Heart right ventricle (tissue), 16 donors: ENCODE measurements at regions not wholly inside any gene's neighbourhood (a gene's known extent, or its start where the extent isn't known, plus 50 kb on each side); places are given as distances from the start of the nearest gene placed in this dataset.

Source experiments
- ATAC-seq, 8 donors: fragments of 200-7000 bp; cut with Tn5 transposase; one replicate each; pipeline ENCODE4 v1.9.1; 2020; ENCODE audit warnings: mild to moderate bottlenecking in 8 of 8, moderate library complexity in 8 of 8, moderate number of reproducible peaks in 1 of 8
- DNase-seq, 2 donors: peaks; one replicate each; pipeline ENCODE4 v3.0.0-alpha.2; 2020
- H3K27ac ChIP-seq, 10 donors: fragments of 200-600 bp; sonication (generic) in 2 of 10; one replicate each; pipeline versions ENCODE4 v1.5.0 to v1.8.0; 2020 to 2022; ENCODE audit warnings: mild to moderate bottlenecking in 3 of 10
- H3K27me3 ChIP-seq, 7 donors: fragments of 200-600 bp; one replicate each; pipeline ENCODE4 v1.8.0; 2021 to 2022; ENCODE audit warnings: mild to moderate bottlenecking in 2 of 7
- H3K36me3 ChIP-seq, 9 donors: fragments of 200-600 bp; sonication (generic) in 1 of 9; one replicate each; pipeline versions ENCODE4 v1.5.0 to v1.8.0; 2020 to 2022; ENCODE audit warnings: mild to moderate bottlenecking in 2 of 9
- H3K4me1 ChIP-seq, 9 donors: fragments of 200-600 bp; sonication (generic) in 1 of 9; one replicate each; pipeline versions ENCODE4 v1.5.0 to v1.8.0; 2020 to 2022; ENCODE audit warnings: mild to moderate bottlenecking in 4 of 9
- H3K4me3 ChIP-seq, 10 donors: fragments of 200-600 bp; sonication (generic) in 2 of 10; one replicate each; pipeline versions ENCODE4 v1.5.0 to v1.8.0; 2020 to 2022; ENCODE audit warnings: mild to moderate bottlenecking in 7 of 10, moderate library complexity in 2 of 10
- H3K9me3 ChIP-seq, 11 donors: fragments of 200-600 bp in 10 of 11; sonication (generic) in 2 of 11; one replicate each; pipeline versions ENCODE4 v1.5.0 to v1.8.0; 2013 to 2022; ENCODE audit warnings: mild to moderate bottlenecking in 2 of 11, control low read depth in 1 of 11, moderate library complexity in 1 of 11
- WGBS, 2 donors: extraction: QIAGEN DNeasy Blood & Tissue Kit; methylation state at CpG; one replicate each; pipeline ENCODE4 v1.1.7; 2013; ENCODE audit warnings: inconsistent platforms in 1 of 2; 5-methylcytosine and 5-hydroxymethylcytosine counted together
- intact Hi-C, 10 donors: fragments of 100-400 bp; cut with DNase I; formaldehyde crosslinking; loops; one replicate each; pipeline versions ENCODE4 v1.11.1 to v1.14.2; 2022
- TF ChIP-seq, protein P1 (sequence below), 9 donors: fragments of 200-600 bp; sonication (generic) in 2 of 9; IDR thresholded peaks; one replicate each; pipeline versions ENCODE4 v1.5.0 to v1.8.0; 2021 to 2022; ENCODE audit warnings: antibody characterized with exemption in 9 of 9, mild to moderate bottlenecking in 5 of 9, moderate library complexity in 1 of 9
- donor health status: Arrhythmogenic right ventricular cardiomyopathy.
- donor health status: ischemic (EF 13 %, LVEDD 7.1; RV severe dilation, severe dysfunction).
- donor health status: healthy with polysubstance abuse.
- donor health status: DM: no; HTN: yes; CAD: no.
- donor health status: DM: no; HTN: no; CAD: no.
- donor health status: ischemic (EF 25% LVEDD 6.9; RV normal size, moderate dysfunction).
- donor health status: ischemic (EF 25% LVEDD 5.7; RV mildly dilated, moderate dysfunction).
- donor health status: healthy.
- donor health status: DM: yes; HTN: yes; CAD: no.
- donor health status: Ischemic cardiomyopathy.
- donor health status: ischemic (EF 35%, LVEDD 5.7; RV mildly dilated, moderate dysfunction).
- donor health status: nonischemic (EF 11% LVEDD 7.7; RV severe dilation, severe dysfunction).
- donor health status: DM: yes; HTN: yes; CAD: no.
- donor health status: PGD.
- donor health status: ischemic (EF 29% LVEDD 5.4; RV normal size, mild dysfunction).
- donor health status: nonischemic (EF 23%, LVEDD 6.1; RV moderate dilation, normal function).

DNA sequence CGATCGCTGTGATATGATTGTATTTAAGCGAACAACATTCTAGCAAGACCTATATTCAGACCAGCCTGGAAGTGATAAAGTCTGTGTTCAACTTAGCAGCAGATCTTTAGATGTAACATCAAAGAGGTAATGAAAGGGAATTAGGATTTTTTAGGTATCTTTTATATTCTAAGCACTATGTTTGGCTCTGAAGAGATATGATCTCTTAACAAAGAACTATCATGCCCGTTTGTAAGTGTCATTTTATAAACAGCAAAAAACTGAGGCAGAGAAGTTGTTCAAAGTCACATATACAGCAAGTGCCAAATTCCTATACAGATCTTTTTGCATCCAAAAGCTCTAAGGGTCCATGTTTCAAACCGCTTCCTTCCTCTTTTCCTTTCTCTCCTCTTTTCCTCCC lies 53.0 kb upstream of the TIAM1 start:
- intact Hi-C loops, result no loop called here

DNA sequence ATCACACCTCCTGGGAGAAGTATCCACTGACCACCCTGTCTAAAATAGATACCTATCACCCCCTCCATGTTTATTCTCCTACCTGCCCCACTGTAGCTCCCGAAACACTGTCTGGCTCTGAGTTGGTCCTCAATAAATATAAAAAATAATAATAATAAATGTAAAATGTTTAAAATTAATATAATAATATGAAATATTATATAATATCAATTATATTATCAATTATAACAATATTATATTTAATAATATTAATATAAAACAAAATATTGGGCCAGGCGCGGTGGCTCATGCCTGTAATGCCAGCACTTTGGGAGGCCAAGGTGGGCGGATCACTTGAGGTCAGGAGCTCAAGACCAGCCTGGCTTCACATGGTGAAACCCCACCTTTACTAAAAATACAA lies 52.3 kb upstream of the TIAM1 start:
- 96 to 97% methylated on average over 4 of the region's 4 CpGs for WGBS, 2 donors
- Histone ChIP-seq H3K36me3 (no peaks in the 10 kb centered on the region), H3K27ac (no peak overlapping the region), H3K9me3 (no peaks in the 10 kb centered on the region), H3K4me3 (no peak overlapping the region), H3K4me1 (no peaks in the 10 kb centered on the region), H3K27me3 (peaks cover 0 to 5% (median 0%) of the 10 kb centered on the region in 7 donors)
- DNase-seq (no peak), ATAC-seq (no peak)
- intact Hi-C loops, result no loop called here
- TF ChIP-seq, protein P1, sequence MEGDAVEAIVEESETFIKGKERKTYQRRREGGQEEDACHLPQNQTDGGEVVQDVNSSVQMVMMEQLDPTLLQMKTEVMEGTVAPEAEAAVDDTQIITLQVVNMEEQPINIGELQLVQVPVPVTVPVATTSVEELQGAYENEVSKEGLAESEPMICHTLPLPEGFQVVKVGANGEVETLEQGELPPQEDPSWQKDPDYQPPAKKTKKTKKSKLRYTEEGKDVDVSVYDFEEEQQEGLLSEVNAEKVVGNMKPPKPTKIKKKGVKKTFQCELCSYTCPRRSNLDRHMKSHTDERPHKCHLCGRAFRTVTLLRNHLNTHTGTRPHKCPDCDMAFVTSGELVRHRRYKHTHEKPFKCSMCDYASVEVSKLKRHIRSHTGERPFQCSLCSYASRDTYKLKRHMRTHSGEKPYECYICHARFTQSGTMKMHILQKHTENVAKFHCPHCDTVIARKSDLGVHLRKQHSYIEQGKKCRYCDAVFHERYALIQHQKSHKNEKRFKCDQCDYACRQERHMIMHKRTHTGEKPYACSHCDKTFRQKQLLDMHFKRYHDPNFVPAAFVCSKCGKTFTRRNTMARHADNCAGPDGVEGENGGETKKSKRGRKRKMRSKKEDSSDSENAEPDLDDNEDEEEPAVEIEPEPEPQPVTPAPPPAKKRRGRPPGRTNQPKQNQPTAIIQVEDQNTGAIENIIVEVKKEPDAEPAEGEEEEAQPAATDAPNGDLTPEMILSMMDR (IDR thresholded peaks at IDR 0.05), result no peak

More for the DNA sequence above, 53.0 kb upstream of the TIAM1 start:
- TF ChIP-seq, protein P1 (IDR thresholded peaks at IDR 0.05), result no peak
- H3K27me3 ChIP-seq, result peaks cover 0 to 5% (median 0%) of the 10 kb centered on the region in 7 donors
- 80 to 84% methylated on average over 5 of the region's 5 CpGs for WGBS, 2 donors
- H3K4me3 ChIP-seq, result no peak overlapping the region
- ATAC-seq, result no peak
- DNase-seq, result no peak
- H3K36me3 ChIP-seq, result no peaks in the 10 kb centered on the region
- no peaks in the 10 kb centered on the region for H3K9me3 ChIP-seq
- H3K27ac ChIP-seq, result no peak overlapping the region
- no peaks in the 10 kb centered on the region for H3K4me1 ChIP-seq

DNA sequence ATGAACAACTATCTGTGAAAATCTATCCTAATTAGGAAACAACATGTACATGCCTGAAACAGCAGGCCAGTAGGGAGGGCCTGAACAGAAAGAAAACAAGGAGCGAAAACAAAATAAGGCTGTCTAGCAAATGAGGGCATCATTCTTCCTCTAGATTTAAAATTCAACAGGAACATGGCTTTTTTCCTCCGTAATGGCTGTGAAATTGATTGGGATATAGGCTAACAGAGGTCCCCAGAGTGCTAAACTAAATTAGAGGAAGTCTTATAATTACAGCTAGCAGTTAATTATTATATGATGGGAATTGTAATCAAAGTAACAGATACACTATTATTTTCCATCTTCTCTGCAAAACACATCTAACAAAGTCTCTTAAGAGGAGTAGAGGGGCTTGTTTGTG lies 51.7 kb upstream of the TIAM1 start:
- TF ChIP-seq, protein P1 (IDR thresholded peaks at IDR 0.05), result no peak
- intact Hi-C loops, result no loop called here
- DNase-seq, result no peak
- no peak for ATAC-seq
- 85 to 93% methylated on average over 2 of the region's 2 CpGs for WGBS, 2 donors
- Histone ChIP-seq H3K4me1 (no peaks in the 10 kb centered on the region), H3K27me3 (peaks cover 0 to 5% (median 0%) of the 10 kb centered on the region in 7 donors), H3K27ac (no peak overlapping the region), H3K4me3 (no peak overlapping the region), H3K36me3 (no peaks in the 10 kb centered on the region), H3K9me3 (no peaks in the 10 kb centered on the region)

DNA sequence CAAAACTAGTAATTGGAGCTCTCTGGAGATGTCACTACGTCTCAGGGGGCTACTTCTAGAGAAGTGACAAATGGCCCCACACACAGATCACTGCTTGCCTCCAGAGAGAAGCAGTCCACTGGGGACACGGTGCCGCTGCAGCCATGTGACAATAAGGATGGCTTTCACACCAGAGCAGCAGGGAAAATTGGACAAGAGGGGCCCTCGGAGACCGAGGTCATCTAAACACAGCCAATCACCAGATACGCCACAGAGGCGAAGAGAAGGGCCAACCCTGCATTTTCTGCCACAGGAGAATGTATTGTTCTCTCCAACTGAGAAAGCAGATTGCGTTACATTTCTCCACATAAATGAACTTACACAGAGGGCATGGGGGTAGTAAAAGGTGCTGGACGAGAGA lies 51.2 kb upstream of the TIAM1 start:
- intact Hi-C loops, result no loop called here
- 83 to 84% methylated on average over 9 of the region's 9 CpGs for WGBS, 2 donors
- Histone ChIP-seq H3K27ac (no peak overlapping the region), H3K36me3 (no peaks in the 10 kb centered on the region), H3K4me1 (no peaks in the 10 kb centered on the region), H3K4me3 (no peak overlapping the region), H3K27me3 (peaks cover 0 to 5% (median 0%) of the 10 kb centered on the region in 7 donors), H3K9me3 (no peaks in the 10 kb centered on the region)
- no peak for DNase-seq
- TF ChIP-seq, protein P1 (IDR thresholded peaks at IDR 0.05), result no peak
- no peak for ATAC-seq
